LNCAP (cell line): ENCODE measurements at regions not wholly inside any gene's neighbourhood (a gene's known extent, or its start where the extent isn't known, plus 50 kb on each side); places are given as distances from the start of the nearest gene placed in this dataset.

Experiments used
- CTCF ChIP-seq: fragments of 450-650 bp; IDR thresholded peaks from 2 replicates; pipeline ENCODE4 v1.5.1; 2017; ENCODE audit warnings: mild to moderate bottlenecking

GRCh38 chr10:89992575-89992974, 291.2 kb downstream of the KIF20B start:
- no peak for TF ChIP-seq CTCF

GRCh38 chr10:90007226-90007625, 305.8 kb downstream of the KIF20B start:
- no peak for TF ChIP-seq CTCF

- TF ChIP-seq CTCF: no peak
Observed at GRCh38 chr10:90018819-90019218, 317.4 kb downstream of the KIF20B start.

GRCh38 chr10:90020506-90020905, 319.1 kb downstream of the KIF20B start:
- no peak for TF ChIP-seq CTCF

GRCh38 chr10:90023950-90024349, 322.6 kb downstream of the KIF20B start:
- TF ChIP-seq CTCF: no peak

GRCh38 chr10:90028312-90028711, 326.9 kb downstream of the KIF20B start:
- TF ChIP-seq CTCF: no peak

GRCh38 chr10:90031776-90032175, 330.4 kb downstream of the KIF20B start:
- no peak for TF ChIP-seq CTCF

GRCh38 chr10:90032519-90032918, 331.1 kb downstream of the KIF20B start:
- TF ChIP-seq CTCF: no peak
